H1 (cell line): ENCODE measurements at regions not wholly inside any gene's neighbourhood (a gene's known extent, or its start where the extent isn't known, plus 50 kb on each side); places are given as distances from the start of the nearest gene placed in this dataset.

Experiments used
- CTCF ChIA-PET: fragments of 300-600 bp; sonication (Branson Sonifier 250); formaldehyde crosslinking; loops from one replicate; lab custom pipeline; 2021; ENCODE audit not compliant: partially characterized antibody; lab: Charles Lee
- POLR2A ChIA-PET: fragments of 300-600 bp; sonication (Branson Sonifier 250); formaldehyde crosslinking; loops from one replicate; lab custom pipeline; 2021; ENCODE audit warnings: inconsistent platforms; ENCODE audit not compliant: partially characterized antibody; lab: Charles Lee
- DNase-seq, 2 experiments: peaks; one replicate each; pipeline versions ENCODE4 v3.0.0 to v3.0.0-alpha.2; 2010 to 2022; ENCODE audit warnings: low spot score in 2 of 2, low read depth in 1 of 2, mixed read lengths in 1 of 2
- FAIRE-seq: peaks from 2 replicates; lab custom pipeline; 2011; peaks lifted over from hg19 to GRCh38; lab: Jason Lieb, UNC
- H2AFZ ChIP-seq: 2 replicates; pipeline ENCODE4 v1.8.1; 2012; ENCODE audit warnings: low read length, inconsistent platforms
- H2AK5ac ChIP-seq: 2 replicates; pipeline ENCODE4 v1.6.1; 2013; ENCODE audit warnings: low read depth, low read length
- H2BK120ac ChIP-seq: replicated peaks from 2 replicates; pipeline ENCODE3; 2013; ENCODE audit warnings: low read depth, low read length, inconsistent platforms
- H2BK12ac ChIP-seq: 2 replicates; pipeline ENCODE4 v1.6.1; 2013; ENCODE audit warnings: low read depth, low read length
- H2BK15ac ChIP-seq: 2 replicates; pipeline ENCODE4 v1.6.1; 2013; ENCODE audit warnings: low read length
- H2BK20ac ChIP-seq: 2 replicates; pipeline ENCODE4 v1.6.1; 2013; ENCODE audit warnings: low read length
- H2BK5ac ChIP-seq: 2 replicates; pipeline ENCODE4 v1.6.1; 2013; ENCODE audit warnings: low read depth, low read length
- H3K14ac ChIP-seq: 2 replicates; pipeline ENCODE4 v1.6.1; 2013; ENCODE audit warnings: inconsistent platforms; ENCODE audit not compliant: insufficient read length
- H3K18ac ChIP-seq: 2 replicates; pipeline ENCODE4 v1.6.1; 2013; ENCODE audit warnings: low read length; ENCODE audit errors: extremely low read depth
- H3K23ac ChIP-seq: 2 replicates; pipeline ENCODE4 v1.6.1; 2013; ENCODE audit warnings: inconsistent platforms; ENCODE audit not compliant: insufficient read length
- H3K23me2 ChIP-seq: 2 replicates; pipeline ENCODE4 v1.6.1; 2013; ENCODE audit warnings: low read depth, low read length
- H3K27ac ChIP-seq: 2 replicates; pipeline ENCODE4 v1.6.1; 2011; ENCODE audit warnings: low read depth, low read length, inconsistent platforms
- H3K27me3 ChIP-seq, 4 experiments: replicated peaks in 1 of 4; 1 replicate in 1 of 4; 2 replicates in 3 of 4; pipeline versions ENCODE4 v1.6.1 to v1.8.1; 2011 to 2013; ENCODE audit warnings: low read length in 3 of 4, mild to moderate bottlenecking in 3 of 4, inconsistent platforms in 2 of 4, mixed read lengths in 2 of 4, moderate library complexity in 1 of 4; ENCODE audit not compliant: control insufficient read depth in 3 of 4, insufficient read depth in 3 of 4; ENCODE audit errors: extremely low read depth in 1 of 4
- H3K36me3 ChIP-seq, 4 experiments: 2 replicates each; pipeline versions ENCODE4 v1.6.1 to v1.8.1; 2011 to 2013; ENCODE audit warnings: mild to moderate bottlenecking in 4 of 4, low read length in 3 of 4, moderate library complexity in 2 of 4, control low read depth in 1 of 4, inconsistent platforms in 1 of 4; ENCODE audit not compliant: insufficient read depth in 4 of 4, control insufficient read depth in 2 of 4
- H3K4ac ChIP-seq: replicated peaks from 2 replicates; pipeline ENCODE3; 2013; ENCODE audit warnings: low read length, low read depth, mixed read lengths, inconsistent platforms; ENCODE audit not compliant: insufficient read length
- H3K4me1 ChIP-seq, 4 experiments: replicated peaks in 1 of 4; 1 replicate in 1 of 4; 2 replicates in 3 of 4; pipeline versions ENCODE4 v1.6.1 to v1.8.1; 2011 to 2013; ENCODE audit warnings: low read length in 3 of 4, inconsistent platforms in 2 of 4, mixed read lengths in 1 of 4; ENCODE audit not compliant: insufficient read depth in 4 of 4, control insufficient read depth in 3 of 4
- H3K4me2 ChIP-seq, 2 experiments: 2 replicates each; pipeline versions ENCODE4 v1.6.1 to v1.8.1; 2011 to 2013; ENCODE audit warnings: low read depth in 2 of 2, low read length in 2 of 2, control low read depth in 1 of 2, inconsistent platforms in 1 of 2, mild to moderate bottlenecking in 1 of 2; ENCODE audit not compliant: insufficient read depth in 1 of 2
- H3K4me3 ChIP-seq, 4 experiments: fragments of 200-600, 300-600 bp in 1 of 4; sonication (generic), shearing (Covaris generic), sonication (Bioruptor Twin) in 1 of 4; 2 replicates each; pipeline versions ENCODE4 v1.5.1 to v1.8.1; 2011 to 2016; ENCODE audit warnings: low read length in 4 of 4, low read depth in 3 of 4, control low read depth in 2 of 4, inconsistent platforms in 2 of 4, mild to moderate bottlenecking in 2 of 4, mixed read lengths in 1 of 4, moderate library complexity in 1 of 4; ENCODE audit not compliant: insufficient read depth in 2 of 4; ENCODE audit errors: extremely low read depth in 1 of 4
- H3K56ac ChIP-seq: replicated peaks from 2 replicates; pipeline ENCODE3; 2013; ENCODE audit warnings: low read depth, mild to moderate bottlenecking, mixed read lengths, low read length, inconsistent platforms; ENCODE audit not compliant: insufficient read length
- H3K79me1 ChIP-seq: 2 replicates; pipeline ENCODE4 v1.6.1; 2013; ENCODE audit warnings: low read depth, low read length, control low read depth
- H3K79me2 ChIP-seq, 2 experiments: 2 replicates each; pipeline versions ENCODE4 v1.6.1 to v1.8.1; 2012 to 2013; ENCODE audit warnings: low read length in 2 of 2, mild to moderate bottlenecking in 2 of 2, inconsistent platforms in 1 of 2; ENCODE audit not compliant: insufficient read depth in 2 of 2, control insufficient read depth in 1 of 2
- H3K9ac ChIP-seq, 4 experiments: replicated peaks in 1 of 4; 1 replicate in 1 of 4; 2 replicates in 3 of 4; pipeline versions ENCODE4 v1.6.1 to v1.8.1; 2011 to 2013; ENCODE audit warnings: low read depth in 3 of 4, low read length in 3 of 4, control low read depth in 2 of 4, mild to moderate bottlenecking in 2 of 4, moderate library complexity in 2 of 4, inconsistent platforms in 1 of 4; ENCODE audit errors: extremely low read depth in 1 of 4
- H3K9me3 ChIP-seq, 2 experiments: 2 replicates each; pipeline versions ENCODE4 v1.6.1 to v1.8.1; 2012 to 2013; ENCODE audit warnings: mild to moderate bottlenecking in 2 of 2, moderate library complexity in 2 of 2, control low read depth in 1 of 2, inconsistent platforms in 1 of 2, low read depth in 1 of 2, low read length in 1 of 2, mixed read lengths in 1 of 2; ENCODE audit not compliant: insufficient read depth in 2 of 2
- H4K20me1 ChIP-seq, 2 experiments: replicated peaks in 1 of 2; 2 replicates each; pipeline versions ENCODE3 to v1.8.1; 2011 to 2013; ENCODE audit warnings: inconsistent platforms in 2 of 2, low read length in 2 of 2, mild to moderate bottlenecking in 1 of 2; ENCODE audit not compliant: insufficient read depth in 2 of 2, control insufficient read depth in 1 of 2
- H4K5ac ChIP-seq: 2 replicates; pipeline ENCODE4 v1.6.1; 2013; ENCODE audit warnings: low read length, low read depth, mixed read lengths, inconsistent platforms; ENCODE audit not compliant: insufficient read length
- H4K8ac ChIP-seq: 2 replicates; pipeline ENCODE4 v1.8.0; 2013; ENCODE audit warnings: mild to moderate bottlenecking, moderate library complexity, low read length, inconsistent platforms; ENCODE audit not compliant: insufficient read depth; ENCODE audit errors: extremely low read depth
- H4K91ac ChIP-seq: replicated peaks from 2 replicates; pipeline ENCODE3; 2013; ENCODE audit warnings: low read length, mixed read lengths, inconsistent platforms; ENCODE audit not compliant: insufficient read length
- BACH1 ChIP-seq: IDR thresholded peaks from 2 replicates; pipeline ENCODE4 v1.6.1; 2012; ENCODE audit warnings: low read length, improper control_type of control experiment
- CTBP2 ChIP-seq: IDR thresholded peaks from 2 replicates; pipeline ENCODE4 v1.7.0; 2011; ENCODE audit warnings: borderline replicate concordance, mild to moderate bottlenecking, moderate library complexity, mixed read lengths, low read length; ENCODE audit not compliant: insufficient read depth, insufficient read length
- KDM1A ChIP-seq: fragments of 200-600, 300-600 bp; sonication (generic); IDR thresholded peaks from 2 replicates; pipeline ENCODE4 v1.7.1; 2016; ENCODE audit warnings: mild to moderate bottlenecking, low read length, borderline replicate concordance
- PHF8 ChIP-seq: fragments of 200-600 bp; sonication (generic); conservative IDR thresholded peaks from 2 replicates; pipeline ENCODE4 v1.7.1; 2012; ENCODE audit warnings: low read depth, mild to moderate bottlenecking, inconsistent platforms, low read length, moderate library complexity
- RBBP5 ChIP-seq: IDR thresholded peaks from 2 replicates; pipeline ENCODE4 v1.7.1; 2012; ENCODE audit warnings: low read depth, mild to moderate bottlenecking, inconsistent platforms, low read length, moderate library complexity, borderline replicate concordance
- RNF2 ChIP-seq: fragments of 200-900, 300-1000 bp; sonication (generic); IDR thresholded peaks from 2 replicates; pipeline ENCODE4 v1.7.1; 2016; ENCODE audit warnings: borderline replicate concordance, low read depth, mild to moderate bottlenecking, antibody characterized with exemption, low read length; ENCODE audit not compliant: poor library complexity, severe bottlenecking; ENCODE audit errors: missing control alignments
- SP1 ChIP-seq: IDR thresholded peaks from 2 replicates; pipeline ENCODE4 v1.6.1; 2011; ENCODE audit warnings: low read depth, low read length
- SP4 ChIP-seq: IDR thresholded peaks from 2 replicates; pipeline ENCODE4 v1.6.1; 2012; ENCODE audit warnings: low read length, inconsistent platforms
- TEAD4 ChIP-seq: IDR thresholded peaks from 2 replicates; pipeline ENCODE4 v1.6.1; 2012; ENCODE audit warnings: low read depth, low read length, inconsistent platforms, mixed read lengths
- WGBS, 2 experiments: shearing (Covaris generic) in 1 of 2; methylation state at CpG; one replicate each; pipeline versions ENCODE4 v1.1.6 to v1.1.7; 2013 to 2015; ENCODE audit warnings: low lambda C conversion rate in 2 of 2, mixed read lengths in 2 of 2, inconsistent platforms in 1 of 2, low coverage in 1 of 2, missing lambda C conversion rate in 1 of 2; ENCODE audit not compliant: insufficient replicate concordance in 2 of 2, insufficient coverage in 1 of 2, insufficient read length in 1 of 2; ENCODE audit errors: extremely low coverage in 1 of 2, missing lambda C conversion rate in 1 of 2; 5-methylcytosine and 5-hydroxymethylcytosine counted together
- TF ChIP-seq, protein P1 (sequence below): IDR thresholded peaks from 2 replicates; pipeline ENCODE4 v1.6.1; 2011; ENCODE audit warnings: low read depth, mild to moderate bottlenecking, low read length; ENCODE audit not compliant: insufficient read depth

DNA sequence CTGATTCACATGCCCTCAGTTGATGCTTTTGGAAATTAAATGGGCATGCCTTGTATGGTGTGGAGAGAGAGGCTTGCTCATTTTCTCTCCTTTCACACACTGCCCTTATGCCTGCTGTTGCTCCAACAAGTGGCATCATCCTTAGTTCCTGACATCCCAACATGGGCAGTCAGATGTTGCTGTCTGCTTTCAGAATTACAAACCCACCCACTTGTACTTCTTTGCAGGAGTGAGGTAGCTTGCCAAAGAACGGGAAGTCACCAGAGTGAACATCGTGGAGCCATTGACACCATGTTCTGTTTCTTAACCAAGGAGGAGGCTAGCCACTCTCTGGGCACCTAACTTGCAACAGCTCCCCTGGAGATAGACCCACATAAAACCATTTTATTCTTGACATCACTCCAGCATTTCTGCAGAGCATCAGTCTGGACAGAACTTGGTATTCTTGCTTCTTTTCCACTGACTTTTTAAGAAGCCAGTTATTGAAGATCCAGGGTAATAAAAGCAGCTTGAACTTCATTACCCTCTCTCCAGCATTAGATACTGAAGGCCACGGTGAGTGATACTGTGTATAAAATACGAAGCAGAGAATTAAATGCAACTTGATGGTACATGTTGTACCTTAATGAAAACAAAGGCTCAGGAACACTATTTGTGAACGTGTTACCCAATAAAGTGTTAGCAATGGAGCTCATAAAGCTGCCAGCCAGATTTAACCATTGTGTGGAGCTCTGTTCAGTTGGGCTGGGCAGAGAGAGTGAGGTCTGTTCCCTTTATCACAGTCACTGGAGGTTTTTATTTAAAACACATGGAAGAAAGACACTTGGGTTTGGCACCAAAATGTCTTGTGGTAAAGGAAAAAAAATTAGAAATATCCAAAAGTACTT lies 195.8 kb upstream of the HABP2 start:
- no peak overlapping the region for H2BK12ac ChIP-seq
- DNase-seq = no peak
- no peaks in the 10 kb centered on the region for H3K4me1 ChIP-seq
- no peak overlapping the region for H2BK5ac ChIP-seq
- no peak overlapping the region for H4K8ac ChIP-seq
- no peak overlapping the region for H2BK120ac ChIP-seq
- no peaks in the 10 kb centered on the region for H3K36me3 ChIP-seq
- CTCF ChIA-PET = interaction anchor here (1.0 to 1.4 kb wide), 3 partner anchors 28 to 140 kb away, joined by 3 to 4 read pairs (median 4); no protein-coding TSS in a partner anchor
- H3K79me1 ChIP-seq = no peaks in the 10 kb centered on the region
- no peak overlapping the region for H3K4ac ChIP-seq
- no peaks in the 10 kb centered on the region for H3K27me3 ChIP-seq
- no peak overlapping the region for H3K4me3 ChIP-seq
- H2BK20ac ChIP-seq = no peak overlapping the region
- H3K27ac ChIP-seq = no peak overlapping the region
- no peak overlapping the region for H2AFZ ChIP-seq
- no peak overlapping the region for H3K56ac ChIP-seq
- H4K91ac ChIP-seq = no peak overlapping the region
- no peak for FAIRE-seq
- no peak overlapping the region for H3K9ac ChIP-seq
- H4K5ac ChIP-seq = no peak overlapping the region
- H3K9me3 ChIP-seq = no peaks in the 10 kb centered on the region
- no peak overlapping the region for H2BK15ac ChIP-seq
- H3K18ac ChIP-seq = no peak overlapping the region
- H2AK5ac ChIP-seq = no peak overlapping the region
- H4K20me1 ChIP-seq = no peaks in the 10 kb centered on the region
- H3K23ac ChIP-seq = no peak overlapping the region
- no peak overlapping the region for H3K14ac ChIP-seq
- 73% methylated on average over 5 of the region's 5 CpGs; no CpG with 5 or more reads in 1 of the 2 experiments for WGBS, 2 experiments
- H3K4me2 ChIP-seq = no peak overlapping the region
- POLR2A ChIA-PET = interaction anchor here (0.7 kb wide), 1 partner anchor 298 kb away, joined by 5 read pairs; no protein-coding TSS in a partner anchor
- H3K23me2 ChIP-seq = no peaks in the 10 kb centered on the region
- no peaks in the 10 kb centered on the region for H3K79me2 ChIP-seq
- TF ChIP-seq SP1 (no peak), TEAD4 (no peak), KDM1A (no peak), RNF2 (no peak), BACH1 (no peak), RBBP5 (no peak), SP4 (no peak), CTBP2 (no peak), PHF8 (no peak)
- TF ChIP-seq, protein P1, sequence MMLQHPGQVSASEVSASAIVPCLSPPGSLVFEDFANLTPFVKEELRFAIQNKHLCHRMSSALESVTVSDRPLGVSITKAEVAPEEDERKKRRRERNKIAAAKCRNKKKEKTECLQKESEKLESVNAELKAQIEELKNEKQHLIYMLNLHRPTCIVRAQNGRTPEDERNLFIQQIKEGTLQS = no peak
